ENCODE measurements at regions not wholly inside any gene's neighbourhood (a gene's known extent, or its start where the extent isn't known, plus 50 kb on each side); places are given as distances from the start of the nearest gene placed in this dataset.
A peak's percentile ranks its signal among the peaks of the same experiment; 100 is the strongest.

DNA sequence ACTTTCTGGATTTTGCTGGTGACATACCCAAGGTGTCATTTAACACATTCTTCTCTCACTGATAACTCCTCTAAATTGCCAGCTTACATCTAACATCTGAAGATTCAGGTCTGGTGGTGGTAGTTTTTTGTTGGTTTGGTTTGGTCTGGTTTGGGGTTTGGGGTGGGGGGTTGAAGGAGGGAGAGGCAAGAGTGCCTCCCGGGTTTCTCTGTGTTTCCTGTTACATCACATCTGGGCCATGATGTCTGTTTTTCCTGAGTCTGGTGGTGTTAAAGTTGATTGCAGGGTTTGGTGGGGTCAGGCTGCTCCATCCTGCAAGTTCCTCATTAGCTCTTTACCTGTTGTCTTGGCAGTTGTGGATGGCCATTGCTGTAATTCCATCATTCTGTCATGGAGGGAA is 155.8 kb upstream of the UBL3 start (continued):
- TF ChIP-seq, protein P1, sequence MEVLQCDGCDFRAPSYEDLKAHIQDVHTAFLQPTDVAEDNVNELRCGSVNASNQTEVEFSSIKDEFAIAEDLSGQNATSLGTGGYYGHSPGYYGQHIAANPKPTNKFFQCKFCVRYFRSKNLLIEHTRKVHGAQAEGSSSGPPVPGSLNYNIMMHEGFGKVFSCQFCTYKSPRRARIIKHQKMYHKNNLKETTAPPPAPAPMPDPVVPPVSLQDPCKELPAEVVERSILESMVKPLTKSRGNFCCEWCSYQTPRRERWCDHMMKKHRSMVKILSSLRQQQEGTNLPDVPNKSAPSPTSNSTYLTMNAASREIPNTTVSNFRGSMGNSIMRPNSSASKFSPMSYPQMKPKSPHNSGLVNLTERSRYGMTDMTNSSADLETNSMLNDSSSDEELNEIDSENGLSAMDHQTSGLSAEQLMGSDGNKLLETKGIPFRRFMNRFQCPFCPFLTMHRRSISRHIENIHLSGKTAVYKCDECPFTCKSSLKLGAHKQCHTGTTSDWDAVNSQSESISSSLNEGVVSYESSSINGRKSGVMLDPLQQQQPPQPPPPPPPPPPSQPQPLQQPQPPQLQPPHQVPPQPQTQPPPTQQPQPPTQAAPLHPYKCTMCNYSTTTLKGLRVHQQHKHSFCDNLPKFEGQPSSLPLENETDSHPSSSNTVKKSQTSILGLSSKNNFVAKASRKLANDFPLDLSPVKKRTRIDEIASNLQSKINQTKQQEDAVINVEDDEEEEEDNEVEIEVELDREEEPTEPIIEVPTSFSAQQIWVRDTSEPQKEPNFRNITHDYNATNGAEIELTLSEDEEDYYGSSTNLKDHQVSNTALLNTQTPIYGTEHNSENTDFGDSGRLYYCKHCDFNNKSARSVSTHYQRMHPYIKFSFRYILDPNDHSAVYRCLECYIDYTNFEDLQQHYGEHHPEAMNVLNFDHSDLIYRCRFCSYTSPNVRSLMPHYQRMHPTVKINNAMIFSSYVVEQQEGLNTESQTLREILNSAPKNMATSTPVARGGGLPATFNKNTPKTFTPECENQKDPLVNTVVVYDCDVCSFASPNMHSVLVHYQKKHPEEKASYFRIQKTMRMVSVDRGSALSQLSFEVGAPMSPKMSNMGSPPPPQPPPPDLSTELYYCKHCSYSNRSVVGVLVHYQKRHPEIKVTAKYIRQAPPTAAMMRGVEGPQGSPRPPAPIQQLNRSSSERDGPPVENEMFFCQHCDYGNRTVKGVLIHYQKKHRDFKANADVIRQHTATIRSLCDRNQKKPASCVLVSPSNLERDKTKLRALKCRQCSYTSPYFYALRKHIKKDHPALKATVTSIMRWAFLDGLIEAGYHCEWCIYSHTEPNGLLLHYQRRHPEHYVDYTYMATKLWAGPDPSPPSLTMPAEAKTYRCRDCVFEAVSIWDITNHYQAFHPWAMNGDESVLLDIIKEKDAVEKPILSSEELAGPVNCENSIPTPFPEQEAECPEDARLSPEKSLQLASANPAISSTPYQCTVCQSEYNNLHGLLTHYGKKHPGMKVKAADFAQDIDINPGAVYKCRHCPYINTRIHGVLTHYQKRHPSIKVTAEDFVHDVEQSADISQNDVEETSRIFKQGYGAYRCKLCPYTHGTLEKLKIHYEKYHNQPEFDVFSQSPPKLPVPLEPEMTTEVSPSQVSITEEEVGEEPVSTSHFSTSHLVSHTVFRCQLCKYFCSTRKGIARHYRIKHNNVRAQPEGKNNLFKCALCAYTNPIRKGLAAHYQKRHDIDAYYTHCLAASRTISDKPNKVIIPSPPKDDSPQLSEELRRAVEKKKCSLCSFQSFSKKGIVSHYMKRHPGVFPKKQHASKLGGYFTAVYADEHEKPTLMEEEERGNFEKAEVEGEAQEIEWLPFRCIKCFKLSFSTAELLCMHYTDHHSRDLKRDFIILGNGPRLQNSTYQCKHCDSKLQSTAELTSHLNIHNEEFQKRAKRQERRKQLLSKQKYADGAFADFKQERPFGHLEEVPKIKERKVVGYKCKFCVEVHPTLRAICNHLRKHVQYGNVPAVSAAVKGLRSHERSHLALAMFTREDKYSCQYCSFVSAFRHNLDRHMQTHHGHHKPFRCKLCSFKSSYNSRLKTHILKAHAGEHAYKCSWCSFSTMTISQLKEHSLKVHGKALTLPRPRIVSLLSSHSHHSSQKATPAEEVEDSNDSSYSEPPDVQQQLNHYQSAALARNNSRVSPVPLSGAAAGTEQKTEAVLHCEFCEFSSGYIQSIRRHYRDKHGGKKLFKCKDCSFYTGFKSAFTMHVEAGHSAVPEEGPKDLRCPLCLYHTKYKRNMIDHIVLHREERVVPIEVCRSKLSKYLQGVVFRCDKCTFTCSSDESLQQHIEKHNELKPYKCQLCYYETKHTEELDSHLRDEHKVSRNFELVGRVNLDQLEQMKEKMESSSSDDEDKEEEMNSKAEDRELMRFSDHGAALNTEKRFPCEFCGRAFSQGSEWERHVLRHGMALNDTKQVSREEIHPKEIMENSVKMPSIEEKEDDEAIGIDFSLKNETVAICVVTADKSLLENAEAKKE (CRISPR knock-in tag; IDR thresholded peaks at IDR 0.05), result no peak
- TF ChIP-seq ZNF331 (CRISPR knock-in tag; IDR thresholded peaks at IDR 0.05; ENCODE audit: low read depth) (no peak), JUNB (IDR thresholded peaks at IDR 0.05; ENCODE audit: unreplicated experiment) (no peak), NANOG (IDR thresholded peaks at IDR 0.05; ENCODE audit: borderline replicate concordance) (no peak), EZH2 (IDR thresholded peaks at IDR 0.05; ENCODE audit: low read depth, unreplicated experiment) (no peak), EZH2phosphoT487 (IDR thresholded peaks at IDR 0.05; ENCODE audit: unreplicated experiment) (no peak)
- TF ChIP-seq, protein P2, sequence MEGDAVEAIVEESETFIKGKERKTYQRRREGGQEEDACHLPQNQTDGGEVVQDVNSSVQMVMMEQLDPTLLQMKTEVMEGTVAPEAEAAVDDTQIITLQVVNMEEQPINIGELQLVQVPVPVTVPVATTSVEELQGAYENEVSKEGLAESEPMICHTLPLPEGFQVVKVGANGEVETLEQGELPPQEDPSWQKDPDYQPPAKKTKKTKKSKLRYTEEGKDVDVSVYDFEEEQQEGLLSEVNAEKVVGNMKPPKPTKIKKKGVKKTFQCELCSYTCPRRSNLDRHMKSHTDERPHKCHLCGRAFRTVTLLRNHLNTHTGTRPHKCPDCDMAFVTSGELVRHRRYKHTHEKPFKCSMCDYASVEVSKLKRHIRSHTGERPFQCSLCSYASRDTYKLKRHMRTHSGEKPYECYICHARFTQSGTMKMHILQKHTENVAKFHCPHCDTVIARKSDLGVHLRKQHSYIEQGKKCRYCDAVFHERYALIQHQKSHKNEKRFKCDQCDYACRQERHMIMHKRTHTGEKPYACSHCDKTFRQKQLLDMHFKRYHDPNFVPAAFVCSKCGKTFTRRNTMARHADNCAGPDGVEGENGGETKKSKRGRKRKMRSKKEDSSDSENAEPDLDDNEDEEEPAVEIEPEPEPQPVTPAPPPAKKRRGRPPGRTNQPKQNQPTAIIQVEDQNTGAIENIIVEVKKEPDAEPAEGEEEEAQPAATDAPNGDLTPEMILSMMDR (conservative IDR thresholded peaks at IDR 0.05; ENCODE audit: low read depth in 2 of 2), result no peak

DNA sequence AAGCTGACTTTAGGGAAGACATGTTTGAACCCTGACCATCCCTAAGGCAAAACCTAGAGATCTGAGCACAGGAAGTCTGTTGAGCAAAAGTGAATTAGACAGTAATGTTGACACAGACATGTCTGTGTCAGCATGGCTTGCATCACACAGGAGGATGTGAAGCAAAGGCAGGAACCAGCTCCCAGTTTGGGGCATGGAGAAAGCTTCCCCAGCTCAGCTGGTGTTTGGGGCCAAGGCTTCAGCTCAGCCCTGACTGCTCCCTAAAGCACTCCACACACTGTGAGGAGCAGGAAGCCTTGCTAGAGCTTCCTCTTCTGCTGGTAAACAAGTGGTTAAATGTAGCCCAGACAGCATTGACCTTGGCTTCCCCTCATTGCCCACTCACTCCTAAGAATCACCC is 153.8 kb upstream of the UBL3 start:
- Histone ChIP-seq H3K27ac (ENCODE audit: low read depth) (no peak overlapping the region), H3K36me3 (ENCODE audit: insufficient read depth) (no peaks in the 10 kb centered on the region), H3K79me2 (replicated peaks; ENCODE audit: insufficient read depth) (no peaks in the 10 kb centered on the region), H4K20me1 (replicated peaks; ENCODE audit: insufficient read depth) (no peaks in the 10 kb centered on the region), H3K4me1 (ENCODE audit: insufficient read depth) (no peaks in the 10 kb centered on the region), H3K9me2 (ENCODE audit: insufficient read depth) (no peaks in the 10 kb centered on the region; the same call in 1 of the 2 replicates), H3K4me3 (no peak overlapping the region), H2AFZ (peak overlapping the region; percentile 78; the same call in 1 of the 2 replicates), H3F3A (replicated peaks; ENCODE audit: low read depth) (no peaks in the 10 kb centered on the region), H3K4me2 (no peak overlapping the region), H3K27me3 (ENCODE audit: insufficient read depth) (no peaks in the 10 kb centered on the region)
- Mint-ChIP-seq H3K36me3 (ENCODE audit: low read depth) (no peaks in the 10 kb centered on the region), H3K9me3 (no peaks in the 10 kb centered on the region; the same call in 2 of the 3 replicates), H3K4me1 (peaks cover 3% of the 10 kb centered on the region; the same call in 2 of the 3 replicates), H3K4me3 (no peak overlapping the region), H3K27ac (no peak overlapping the region), H3K27me3 (ENCODE audit: insufficient read depth, low read depth, poor library complexity) (peaks cover 1% of the 10 kb centered on the region)
- DNase-seq (ENCODE audit: low spot score), result no peak
- ATAC-seq, result no peak
- no peak for TF ChIP-seq CREB1 (CRISPR knock-in tag; IDR thresholded peaks at IDR 0.05; ENCODE audit: low read depth)
- no peak for TF ChIP-seq EZH2 (IDR thresholded peaks at IDR 0.05; ENCODE audit: low read depth, unreplicated experiment)
- TF ChIP-seq, protein P2 (conservative IDR thresholded peaks at IDR 0.05; ENCODE audit: low read depth in 2 of 2), result no peak
- TF ChIP-seq, protein P3, sequence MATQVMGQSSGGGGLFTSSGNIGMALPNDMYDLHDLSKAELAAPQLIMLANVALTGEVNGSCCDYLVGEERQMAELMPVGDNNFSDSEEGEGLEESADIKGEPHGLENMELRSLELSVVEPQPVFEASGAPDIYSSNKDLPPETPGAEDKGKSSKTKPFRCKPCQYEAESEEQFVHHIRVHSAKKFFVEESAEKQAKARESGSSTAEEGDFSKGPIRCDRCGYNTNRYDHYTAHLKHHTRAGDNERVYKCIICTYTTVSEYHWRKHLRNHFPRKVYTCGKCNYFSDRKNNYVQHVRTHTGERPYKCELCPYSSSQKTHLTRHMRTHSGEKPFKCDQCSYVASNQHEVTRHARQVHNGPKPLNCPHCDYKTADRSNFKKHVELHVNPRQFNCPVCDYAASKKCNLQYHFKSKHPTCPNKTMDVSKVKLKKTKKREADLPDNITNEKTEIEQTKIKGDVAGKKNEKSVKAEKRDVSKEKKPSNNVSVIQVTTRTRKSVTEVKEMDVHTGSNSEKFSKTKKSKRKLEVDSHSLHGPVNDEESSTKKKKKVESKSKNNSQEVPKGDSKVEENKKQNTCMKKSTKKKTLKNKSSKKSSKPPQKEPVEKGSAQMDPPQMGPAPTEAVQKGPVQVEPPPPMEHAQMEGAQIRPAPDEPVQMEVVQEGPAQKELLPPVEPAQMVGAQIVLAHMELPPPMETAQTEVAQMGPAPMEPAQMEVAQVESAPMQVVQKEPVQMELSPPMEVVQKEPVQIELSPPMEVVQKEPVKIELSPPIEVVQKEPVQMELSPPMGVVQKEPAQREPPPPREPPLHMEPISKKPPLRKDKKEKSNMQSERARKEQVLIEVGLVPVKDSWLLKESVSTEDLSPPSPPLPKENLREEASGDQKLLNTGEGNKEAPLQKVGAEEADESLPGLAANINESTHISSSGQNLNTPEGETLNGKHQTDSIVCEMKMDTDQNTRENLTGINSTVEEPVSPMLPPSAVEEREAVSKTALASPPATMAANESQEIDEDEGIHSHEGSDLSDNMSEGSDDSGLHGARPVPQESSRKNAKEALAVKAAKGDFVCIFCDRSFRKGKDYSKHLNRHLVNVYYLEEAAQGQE (IDR thresholded peaks at IDR 0.05; ENCODE audit: unreplicated experiment), result no peak
- TF ChIP-seq, protein P4, sequence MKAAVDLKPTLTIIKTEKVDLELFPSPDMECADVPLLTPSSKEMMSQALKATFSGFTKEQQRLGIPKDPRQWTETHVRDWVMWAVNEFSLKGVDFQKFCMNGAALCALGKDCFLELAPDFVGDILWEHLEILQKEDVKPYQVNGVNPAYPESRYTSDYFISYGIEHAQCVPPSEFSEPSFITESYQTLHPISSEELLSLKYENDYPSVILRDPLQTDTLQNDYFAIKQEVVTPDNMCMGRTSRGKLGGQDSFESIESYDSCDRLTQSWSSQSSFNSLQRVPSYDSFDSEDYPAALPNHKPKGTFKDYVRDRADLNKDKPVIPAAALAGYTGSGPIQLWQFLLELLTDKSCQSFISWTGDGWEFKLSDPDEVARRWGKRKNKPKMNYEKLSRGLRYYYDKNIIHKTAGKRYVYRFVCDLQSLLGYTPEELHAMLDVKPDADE (IDR thresholded peaks at IDR 0.05), result no peak
- TF ChIP-seq JUNB (IDR thresholded peaks at IDR 0.05; ENCODE audit: unreplicated experiment), result no peak

Measured in GM23338 (cell line).